ENCODE measurements at regions not wholly inside any gene's neighbourhood (a gene's known extent, or its start where the extent isn't known, plus 50 kb on each side); places are given as distances from the start of the nearest gene placed in this dataset.
"Not testable (repeated sequence)": the region's sequence is repeated elsewhere in the genome, so short reads cannot be mapped to it uniquely, and the experiment has no call there.

GRCh38 chr21:13704849-13705387, 95.3 kb downstream of the POTED start:
- peak in 1 of 2 donors; percentile 31 for ATAC-seq (replicated peaks in 1 of 2)

More at GRCh38 chr21:13704849-13705387, 95.3 kb downstream of the POTED start:
- not testable (repeated sequence) for DNase-seq; H3K9me3 Mint-ChIP-seq; H3K36me3 Mint-ChIP-seq (ENCODE audit: insufficient read depth in 2 of 2); H3K27ac Mint-ChIP-seq; H3K4me3 Mint-ChIP-seq; H3K27me3 Mint-ChIP-seq (ENCODE audit: low read depth); H3K4me1 Mint-ChIP-seq (ENCODE audit: low read depth)
